ENCODE measurements at regions not wholly inside any gene's neighbourhood (a gene's known extent, or its start where the extent isn't known, plus 50 kb on each side); places are given as distances from the start of the nearest gene placed in this dataset.

- in situ Hi-C loops (cut with HindIII; ENCODE audit: low sequenced_read_pairs), result no loop called here
- DNase-seq (ENCODE audit: low read depth), result no peak
- no peak overlapping the region for H3K4me3 ChIP-seq (ENCODE audit: low read depth, low read length)
- no peak for TF ChIP-seq CTCF (IDR thresholded peaks at IDR 0.05; ENCODE audit: low read depth, low read length, missing control alignments)
Measured at GRCh38 chr20:11389186-11389585, 528.5 kb upstream of the BTBD3 start.

GRCh38 chr20:11391591-11391990 is 526.1 kb upstream of the BTBD3 start:
- DNase-seq (ENCODE audit: low read depth), result no peak
- in situ Hi-C loops (cut with HindIII; ENCODE audit: low sequenced_read_pairs), result no loop called here
- H3K4me3 ChIP-seq (ENCODE audit: low read depth, low read length), result no peak overlapping the region
- TF ChIP-seq CTCF (IDR thresholded peaks at IDR 0.05; ENCODE audit: low read depth, low read length, missing control alignments), result no peak

GRCh38 chr20:11394145-11394833 is 523.4 kb upstream of the BTBD3 start:
- no peak overlapping the region for H3K4me3 ChIP-seq (ENCODE audit: low read depth, low read length)
- no peak for TF ChIP-seq CTCF (IDR thresholded peaks at IDR 0.05; ENCODE audit: low read depth, low read length, missing control alignments)
- DNase-seq (ENCODE audit: low read depth), result peak; percentile 81
- in situ Hi-C loops (cut with HindIII; ENCODE audit: low sequenced_read_pairs), result no loop called here

GRCh38 chr20:11395581-11395980 is 522.1 kb upstream of the BTBD3 start:
- no peak overlapping the region for H3K4me3 ChIP-seq (ENCODE audit: low read depth, low read length)
- no peak for DNase-seq (ENCODE audit: low read depth)
- no peak for TF ChIP-seq CTCF (IDR thresholded peaks at IDR 0.05; ENCODE audit: low read depth, low read length, missing control alignments)
- in situ Hi-C loops (cut with HindIII; ENCODE audit: low sequenced_read_pairs), result no loop called here

- no peak for TF ChIP-seq CTCF (IDR thresholded peaks at IDR 0.05; ENCODE audit: low read depth, low read length, missing control alignments)
- no peak overlapping the region for H3K4me3 ChIP-seq (ENCODE audit: low read depth, low read length)
- in situ Hi-C loops (cut with HindIII; ENCODE audit: low sequenced_read_pairs), result no loop called here
- DNase-seq (ENCODE audit: low read depth), result no peak
Measured at GRCh38 chr20:11401988-11402387, 515.7 kb upstream of the BTBD3 start.

- in situ Hi-C loops (cut with HindIII; ENCODE audit: low sequenced_read_pairs), result no loop called here
- no peak for TF ChIP-seq CTCF (IDR thresholded peaks at IDR 0.05; ENCODE audit: low read depth, low read length, missing control alignments)
- no peak overlapping the region for H3K4me3 ChIP-seq (ENCODE audit: low read depth, low read length)
- no peak for DNase-seq (ENCODE audit: low read depth)
Measured at GRCh38 chr20:11403711-11404110, 514.0 kb upstream of the BTBD3 start.

All from astrocyte of the cerebellum (primary cell).